NB4 (cell line): ENCODE measurements at regions not wholly inside any gene's neighbourhood (a gene's known extent, or its start where the extent isn't known, plus 50 kb on each side); places are given as distances from the start of the nearest gene placed in this dataset.

Experiments used
- DNase-seq: peaks from one replicate; pipeline ENCODE4 v3.0.0; 2010; ENCODE audit warnings: low read depth
- H3K4me3 ChIP-seq: one replicate; pipeline ENCODE4 v1.5.1; 2011; ENCODE audit warnings: mild to moderate bottlenecking, low read depth, low read length, moderate library complexity
- CTCF ChIP-seq: IDR thresholded peaks from one replicate; pipeline ENCODE4 v1.5.1; 2012; ENCODE audit warnings: low read depth, low read length
- MAX ChIP-seq: IDR thresholded peaks from 2 replicates; pipeline ENCODE4 v1.6.1; 2011; ENCODE audit warnings: low read depth, low read length
- MYC ChIP-seq: IDR thresholded peaks from 2 replicates; pipeline ENCODE4 v1.6.1; 2011; ENCODE audit warnings: low read depth, low read length
- POLR2A ChIP-seq: IDR thresholded peaks from 2 replicates; pipeline ENCODE4 v1.6.1; 2011; ENCODE audit warnings: mild to moderate bottlenecking; ENCODE audit not compliant: insufficient read length; ENCODE audit errors: extremely low read depth

DNA sequence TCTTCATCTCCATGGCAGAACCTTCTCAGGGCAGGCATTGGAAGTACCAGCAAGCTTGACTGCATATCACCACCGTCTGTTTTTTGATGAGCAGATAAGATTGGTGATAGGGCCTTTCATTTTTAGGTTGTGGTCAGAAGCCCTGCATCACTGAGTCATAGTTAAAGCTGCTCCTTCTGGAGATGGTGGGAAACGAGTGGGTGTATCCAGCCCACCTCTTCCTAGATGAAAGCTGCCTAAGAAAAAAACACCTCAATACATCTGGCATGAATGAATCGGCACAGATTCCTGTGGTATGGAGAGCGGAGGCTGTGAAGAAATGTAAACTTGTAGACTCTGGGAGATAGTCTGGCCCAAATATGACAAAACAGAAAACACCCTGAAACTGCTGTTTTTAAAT, 248.7 kb upstream of the EGLN3 start:
- no peak for TF ChIP-seq MYC
- no peak for TF ChIP-seq CTCF
- no peak for TF ChIP-seq MAX
- TF ChIP-seq POLR2A, result no peak
- no peak overlapping the region for H3K4me3 ChIP-seq
- no peak for DNase-seq

DNA sequence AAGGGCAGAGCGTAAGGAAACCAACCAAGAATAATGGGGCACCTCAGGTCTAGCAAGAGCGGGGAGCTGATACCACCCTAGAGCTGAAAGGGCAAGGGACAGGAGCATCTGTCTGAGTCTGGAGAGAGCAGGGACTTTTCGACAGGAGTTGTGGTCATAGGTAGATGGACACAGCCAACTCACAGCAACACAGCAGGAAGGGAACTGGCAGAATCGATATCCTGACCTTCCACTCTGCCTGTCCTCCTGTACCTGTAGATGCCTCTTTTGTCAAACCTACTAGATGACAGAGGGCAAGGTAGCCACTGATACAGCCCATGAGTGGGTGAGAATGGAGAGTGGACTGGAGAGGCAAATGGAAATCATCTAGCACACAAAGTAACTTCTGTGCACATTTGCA, 247.2 kb upstream of the EGLN3 start:
- no peak for TF ChIP-seq MAX
- no peak for TF ChIP-seq CTCF
- TF ChIP-seq POLR2A, result no peak
- TF ChIP-seq MYC, result no peak
- DNase-seq, result no peak
- H3K4me3 ChIP-seq, result no peak overlapping the region

DNA sequence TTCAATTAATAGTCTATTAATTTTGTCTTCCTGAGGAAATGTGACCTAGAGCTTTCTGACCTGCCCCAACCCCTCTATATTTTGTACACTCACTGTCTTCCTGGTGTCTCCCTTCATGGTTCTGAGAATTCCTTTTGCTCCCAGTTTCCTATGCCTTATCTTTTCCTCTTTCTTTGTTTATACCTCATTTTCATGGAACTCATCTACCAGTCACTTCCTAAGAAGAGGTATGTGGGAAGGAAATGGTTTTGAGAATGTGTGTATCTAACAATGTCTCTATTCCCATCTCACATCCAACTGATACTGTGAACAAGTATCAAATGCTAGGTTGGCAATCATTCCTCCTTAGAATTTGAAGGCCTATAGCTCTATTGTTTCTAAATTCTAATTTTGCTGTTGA, 245.1 kb upstream of the EGLN3 start:
- TF ChIP-seq MYC (no peak), MAX (no peak), POLR2A (no peak), CTCF (no peak)
- no peak overlapping the region for H3K4me3 ChIP-seq
- DNase-seq, result no peak

DNA sequence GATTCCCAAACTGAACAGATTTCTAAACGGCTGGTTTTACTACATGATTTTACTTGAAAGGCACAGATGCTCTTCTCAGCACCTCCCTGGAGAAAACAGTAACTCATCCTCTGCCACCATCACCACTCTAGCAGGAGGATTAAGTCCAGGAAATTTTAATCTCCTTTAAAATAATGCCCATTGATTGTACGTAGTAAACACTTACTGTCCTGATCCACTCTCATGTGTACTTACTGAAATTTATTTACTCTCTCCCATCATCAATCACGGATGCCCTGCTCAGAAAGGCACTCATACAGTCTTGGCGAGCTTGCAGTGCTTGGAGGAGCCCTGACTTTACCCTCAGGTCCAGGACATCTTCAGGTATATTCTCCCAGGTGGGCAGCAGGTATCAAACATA, 239.8 kb upstream of the EGLN3 start:
- no peak for TF ChIP-seq MAX
- no peak for TF ChIP-seq MYC
- no peak for TF ChIP-seq POLR2A
- no peak for TF ChIP-seq CTCF
- no peak overlapping the region for H3K4me3 ChIP-seq
- DNase-seq, result no peak

- no peak for TF ChIP-seq POLR2A
- no peak for TF ChIP-seq MAX
- DNase-seq, result no peak
- no peak overlapping the region for H3K4me3 ChIP-seq
These were observed 239.0 kb upstream of the EGLN3 start for GRCh38 chr14:34189866-34190265.

- H3K4me3 ChIP-seq, result no peak overlapping the region
- TF ChIP-seq MAX, result no peak
- TF ChIP-seq POLR2A, result no peak
- TF ChIP-seq CTCF, result no peak
- DNase-seq, result no peak
These were observed 236.7 kb upstream of the EGLN3 start for GRCh38 chr14:34187519-34188044.

DNA sequence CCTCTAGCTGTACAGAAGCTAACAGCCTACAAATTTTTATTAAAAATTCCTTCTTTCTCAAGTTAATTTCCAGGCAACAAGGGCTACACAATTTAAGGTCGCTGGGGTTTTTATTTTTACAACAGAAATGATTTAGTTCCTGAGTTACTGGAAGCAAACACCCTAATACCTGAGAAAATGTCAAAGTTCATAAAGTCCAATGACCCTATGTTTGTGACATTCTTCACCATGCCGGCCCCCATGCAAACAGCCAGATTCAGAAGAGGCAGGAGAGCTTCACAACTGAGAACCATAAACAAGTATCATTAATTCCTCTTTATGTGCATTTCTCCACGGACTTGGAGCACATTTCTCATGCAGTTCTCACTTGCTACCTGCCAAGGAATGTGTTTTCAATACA, 236.2 kb upstream of the EGLN3 start:
- DNase-seq, result no peak
- H3K4me3 ChIP-seq, result no peak overlapping the region
- TF ChIP-seq POLR2A, result no peak
